Astrocyte of the spinal cord (primary cell): ENCODE measurements at regions not wholly inside any gene's neighbourhood (a gene's known extent, or its start where the extent isn't known, plus 50 kb on each side); places are given as distances from the start of the nearest gene placed in this dataset.

Experiments used
- DNase-seq: peaks from one replicate; pipeline ENCODE4 v3.0.0; 2011; ENCODE audit warnings: low read depth, low spot score
- H3K4me3 ChIP-seq: 2 replicates; pipeline ENCODE4 v1.5.1; 2011; ENCODE audit warnings: low read depth, mild to moderate bottlenecking, low read length, moderate library complexity
- CTCF ChIP-seq: IDR thresholded peaks from 2 replicates; pipeline ENCODE4 v1.5.1; 2012; ENCODE audit warnings: low read depth, mild to moderate bottlenecking, low read length, inconsistent platforms
- in situ Hi-C: cut with HindIII; loops from 2 replicates; pipeline ENCODE4 v1.10.0; 2017; ENCODE audit warnings: low sequenced_read_pairs

GRCh38 chr6:925656-926213, 232.8 kb upstream of the EXOC2 start:
- no peak for DNase-seq
- H3K4me3 ChIP-seq: no peak overlapping the region
- in situ Hi-C loops: no loop called here
- no peak for TF ChIP-seq CTCF

- DNase-seq: no peak
- no peak for TF ChIP-seq CTCF
- in situ Hi-C loops: no loop called here
- H3K4me3 ChIP-seq: no peak overlapping the region
Measured at GRCh38 chr6:924661-925060, 231.7 kb upstream of the EXOC2 start.

GRCh38 chr6:921400-921799, 228.5 kb upstream of the EXOC2 start:
- TF ChIP-seq CTCF: no peak
- no peak for DNase-seq
- in situ Hi-C loops: no loop called here
- H3K4me3 ChIP-seq: no peak overlapping the region

GRCh38 chr6:920512-920911, 227.6 kb upstream of the EXOC2 start:
- TF ChIP-seq CTCF: no peak
- no peak overlapping the region for H3K4me3 ChIP-seq
- in situ Hi-C loops: no loop called here
- no peak for DNase-seq

GRCh38 chr6:919500-919899, 226.6 kb upstream of the EXOC2 start:
- no peak overlapping the region for H3K4me3 ChIP-seq
- TF ChIP-seq CTCF: no peak
- in situ Hi-C loops: no loop called here
- no peak for DNase-seq

- no peak overlapping the region for H3K4me3 ChIP-seq
- no peak for TF ChIP-seq CTCF
- no peak for DNase-seq
- in situ Hi-C loops: no loop called here
Measured at GRCh38 chr6:917939-918338, 225.0 kb upstream of the EXOC2 start.

GRCh38 chr6:917296-917695, 224.4 kb upstream of the EXOC2 start:
- in situ Hi-C loops: no loop called here

More at GRCh38 chr6:917296-917695, 224.4 kb upstream of the EXOC2 start:
- H3K4me3 ChIP-seq: no peak overlapping the region
- TF ChIP-seq CTCF: no peak
- DNase-seq: no peak
